RWPE2 (cell line): ENCODE measurements at regions not wholly inside any gene's neighbourhood (a gene's known extent, or its start where the extent isn't known, plus 50 kb on each side); places are given as distances from the start of the nearest gene placed in this dataset.

ENCODE experiments used
- ATAC-seq: fragments of 200-7000 bp; cut with Tn5 transposase; 3 replicates; pipeline ENCODE4 v1.9.1; 2021; ENCODE audit warnings: low read depth
- DNase-seq: peaks from one replicate; pipeline ENCODE4 v3.0.0-alpha.2; 2020; ENCODE audit warnings: low spot score
- H3K27ac ChIP-seq: fragments of 450-650 bp; 2 replicates; pipeline ENCODE4 v1.5.1; 2017; ENCODE audit warnings: mild to moderate bottlenecking; ENCODE audit not compliant: poor library complexity, severe bottlenecking
- H3K27me3 ChIP-seq: fragments of 250-450 bp; sonication (Bioruptor Pico); 2 replicates; pipeline ENCODE4 v1.5.1; 2021; ENCODE audit warnings: mild to moderate bottlenecking, moderate library complexity; ENCODE audit not compliant: insufficient read depth, poor library complexity, severe bottlenecking
- H3K36me3 ChIP-seq: fragments of 250-450 bp; sonication (Bioruptor Pico); 2 replicates; pipeline ENCODE4 v1.5.1; 2020; ENCODE audit warnings: low read depth, mild to moderate bottlenecking, moderate library complexity
- H3K4me1 ChIP-seq: fragments of 250-450 bp; sonication (Bioruptor Pico); 2 replicates; pipeline ENCODE4 v1.5.1; 2021; ENCODE audit warnings: mild to moderate bottlenecking, moderate library complexity; ENCODE audit not compliant: insufficient read depth, poor library complexity, severe bottlenecking
- H3K4me3 ChIP-seq: fragments of 250-450 bp; sonication (Bioruptor Pico); 2 replicates; pipeline ENCODE4 v1.5.1; 2021; ENCODE audit warnings: mild to moderate bottlenecking, moderate library complexity; ENCODE audit not compliant: severe bottlenecking
- H3K9me3 ChIP-seq: fragments of 250-450 bp; sonication (Bioruptor Pico); 2 replicates; pipeline ENCODE4 v1.5.1; 2021; ENCODE audit warnings: mild to moderate bottlenecking, moderate library complexity; ENCODE audit not compliant: severe bottlenecking
- CTCF ChIP-seq: fragments of 450-650 bp; IDR thresholded peaks from one replicate; pipeline ENCODE4 v1.5.1; 2017; ENCODE audit warnings: mild to moderate bottlenecking, moderate library complexity; ENCODE audit not compliant: poor library complexity, severe bottlenecking

GRCh38 chr3:103470498-103470897 lies 1035.7 kb downstream of the ZPLD1 start:
- Histone ChIP-seq H3K4me3 (no peak overlapping the region), H3K27ac (no peak overlapping the region), H3K4me1 (no peaks in the 10 kb centered on the region), H3K9me3 (no peaks in the 10 kb centered on the region), H3K36me3 (no peaks in the 10 kb centered on the region), H3K27me3 (peaks cover 4% of the 10 kb centered on the region)
- no peak for DNase-seq
- no peak for ATAC-seq
- TF ChIP-seq CTCF, result no peak

- no peaks in the 10 kb centered on the region for H3K36me3 ChIP-seq
- no peak overlapping the region for H3K27ac ChIP-seq
- no peaks in the 10 kb centered on the region for H3K9me3 ChIP-seq
- no peaks in the 10 kb centered on the region for H3K4me1 ChIP-seq
- ATAC-seq (no peak), DNase-seq (no peak)
- no peak for TF ChIP-seq CTCF
- H3K27me3 ChIP-seq, result no peaks in the 10 kb centered on the region
- no peak overlapping the region for H3K4me3 ChIP-seq
These were observed 1059.2 kb downstream of the ZPLD1 start for GRCh38 chr3:103494011-103494410.

- Histone ChIP-seq H3K36me3 (no peaks in the 10 kb centered on the region), H3K4me1 (no peaks in the 10 kb centered on the region), H3K27ac (no peak overlapping the region), H3K4me3 (no peak overlapping the region), H3K9me3 (no peaks in the 10 kb centered on the region), H3K27me3 (no peaks in the 10 kb centered on the region)
- TF ChIP-seq CTCF, result no peak
- DNase-seq (no peak), ATAC-seq (no peak)
These were observed 1059.7 kb downstream of the ZPLD1 start for GRCh38 chr3:103494512-103494911.

- ATAC-seq, result no peak
- Histone ChIP-seq H3K27me3 (no peaks in the 10 kb centered on the region), H3K36me3 (no peaks in the 10 kb centered on the region), H3K9me3 (no peaks in the 10 kb centered on the region), H3K4me1 (no peaks in the 10 kb centered on the region), H3K4me3 (no peak overlapping the region), H3K27ac (no peak overlapping the region)
- no peak for TF ChIP-seq CTCF
- DNase-seq, result no peak
These were observed 1060.4 kb downstream of the ZPLD1 start for GRCh38 chr3:103495186-103495585.

- H3K27me3 ChIP-seq, result peaks cover 2% of the 10 kb centered on the region
- no peaks in the 10 kb centered on the region for H3K36me3 ChIP-seq
- no peak overlapping the region for H3K4me3 ChIP-seq
- no peaks in the 10 kb centered on the region for H3K4me1 ChIP-seq
- ATAC-seq (peak; percentile 33; the same call in 1 of the 3 replicates), DNase-seq (no peak)
- no peaks in the 10 kb centered on the region for H3K9me3 ChIP-seq
- H3K27ac ChIP-seq, result no peak overlapping the region
- no peak for TF ChIP-seq CTCF
These were observed 1064.5 kb downstream of the ZPLD1 start for GRCh38 chr3:103499132-103499900.
